Esophagus (tissue), 2 donors: ENCODE measurements at regions not wholly inside any gene's neighbourhood (a gene's known extent, or its start where the extent isn't known, plus 50 kb on each side); places are given as distances from the start of the nearest gene placed in this dataset.

Source experiments
- H3K27ac ChIP-seq, 2 donors: one replicate each; pipeline ENCODE4 v1.5.1; 2013; ENCODE audit warnings: low read depth in 2 of 2, mild to moderate bottlenecking in 2 of 2, inconsistent platforms in 1 of 2, low read length in 1 of 2, moderate library complexity in 1 of 2
- H3K27me3 ChIP-seq, 2 donors: one replicate each; pipeline ENCODE4 v1.6.1; 2013; ENCODE audit warnings: low read length in 2 of 2, control low read depth in 1 of 2, mild to moderate bottlenecking in 1 of 2; ENCODE audit not compliant: insufficient read depth in 2 of 2, control insufficient read depth in 1 of 2
- H3K36me3 ChIP-seq, 2 donors: one replicate each; pipeline ENCODE4 v1.6.1; 2013; ENCODE audit warnings: low read length in 1 of 2; ENCODE audit not compliant: control insufficient read depth in 2 of 2, insufficient read depth in 2 of 2
- H3K4me1 ChIP-seq, 2 donors: one replicate each; pipeline ENCODE4 v1.6.1; 2013; ENCODE audit warnings: low read length in 1 of 2; ENCODE audit not compliant: control insufficient read depth in 2 of 2, insufficient read depth in 2 of 2
- H3K4me3 ChIP-seq, 2 donors: one replicate each; pipeline ENCODE4 v1.5.1; 2013; ENCODE audit warnings: low read length in 2 of 2, mild to moderate bottlenecking in 2 of 2, low read depth in 1 of 2, moderate library complexity in 1 of 2
- H3K9me3 ChIP-seq, 2 donors: one replicate each; pipeline ENCODE4 v1.6.1; 2013; ENCODE audit warnings: mild to moderate bottlenecking in 2 of 2, low read depth in 1 of 2, low read length in 1 of 2, moderate library complexity in 1 of 2; ENCODE audit not compliant: control insufficient read depth in 2 of 2, insufficient read depth in 1 of 2
- WGBS, 2 donors: extraction: QIAGEN DNeasy Blood & Tissue Kit; methylation state at CpG; one replicate each; pipeline ENCODE4 v1.1.7; 2013; 5-methylcytosine and 5-hydroxymethylcytosine counted together
- donor health status: healthy with polysubstance abuse.
- donor health status: Bipolar disorder and iron deficiency.

GRCh38 chr15:39125904-39126303 lies 455.0 kb upstream of the THBS1 start:
- Histone ChIP-seq H3K4me1 (no peaks in the 10 kb centered on the region), H3K4me3 (no peak overlapping the region), H3K9me3 (no peaks in the 10 kb centered on the region), H3K36me3 (no peaks in the 10 kb centered on the region), H3K27ac (no peak overlapping the region), H3K27me3 (no peaks in the 10 kb centered on the region)
- 44 to 60% methylated on average over 4 of the region's 4 CpGs for WGBS, 2 donors

DNA sequence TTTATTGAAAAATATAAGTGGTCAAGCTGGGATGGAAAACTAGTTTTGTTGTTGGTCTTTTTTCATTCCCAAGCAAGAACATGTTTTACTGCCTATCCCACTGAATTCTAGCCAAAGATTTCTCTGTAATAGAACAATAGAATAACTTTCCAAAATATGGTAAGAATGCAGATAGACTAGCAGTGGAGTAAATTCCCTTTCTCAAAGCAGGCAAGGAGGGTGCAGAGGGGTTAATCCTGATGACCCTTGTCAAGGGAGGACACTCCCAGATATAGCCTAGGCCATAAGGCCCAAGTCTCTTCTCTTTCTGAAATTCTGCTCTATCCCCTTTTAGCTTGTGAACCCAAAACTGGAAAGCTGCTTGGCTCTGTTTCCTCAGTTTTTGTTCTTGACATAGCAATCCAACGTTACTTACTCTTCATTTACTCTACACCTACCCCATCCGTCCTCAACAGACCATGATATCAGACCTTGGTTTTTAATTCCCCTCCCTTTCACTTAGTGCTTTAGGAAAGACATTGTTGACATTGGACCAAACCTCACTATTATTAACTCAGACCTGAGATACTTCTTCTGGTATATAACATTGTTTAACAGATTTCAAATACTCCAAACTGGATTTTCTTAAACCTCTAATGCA lies 453.6 kb upstream of the THBS1 start:
- H3K27ac ChIP-seq = no peak overlapping the region
- no peaks in the 10 kb centered on the region for H3K36me3 ChIP-seq
- H3K4me3 ChIP-seq = no peak overlapping the region
- peaks cover 0 to 2% of the 10 kb centered on the region in 2 donors for H3K9me3 ChIP-seq
- H3K27me3 ChIP-seq = no peaks in the 10 kb centered on the region
- H3K4me1 ChIP-seq = peaks cover 0 to 2% of the 10 kb centered on the region in 2 donors
- 19 to 30% methylated on average over 2 of the region's 2 CpGs for WGBS, 2 donors

- no peaks in the 10 kb centered on the region for H3K36me3 ChIP-seq
- no peak overlapping the region for H3K4me3 ChIP-seq
- no peaks in the 10 kb centered on the region for H3K27me3 ChIP-seq
- H3K9me3 ChIP-seq = peaks cover 0 to 2% of the 10 kb centered on the region in 2 donors
- H3K4me1 ChIP-seq = peaks cover 0 to 2% of the 10 kb centered on the region in 2 donors
- H3K27ac ChIP-seq = peak overlapping the region in 1 of 2 donors; percentile 33
- WGBS, 2 donors = 37 to 41% methylated on average over 2 of the region's 2 CpGs
These were observed 452.8 kb upstream of the THBS1 start for GRCh38 chr15:39127925-39128617.

DNA sequence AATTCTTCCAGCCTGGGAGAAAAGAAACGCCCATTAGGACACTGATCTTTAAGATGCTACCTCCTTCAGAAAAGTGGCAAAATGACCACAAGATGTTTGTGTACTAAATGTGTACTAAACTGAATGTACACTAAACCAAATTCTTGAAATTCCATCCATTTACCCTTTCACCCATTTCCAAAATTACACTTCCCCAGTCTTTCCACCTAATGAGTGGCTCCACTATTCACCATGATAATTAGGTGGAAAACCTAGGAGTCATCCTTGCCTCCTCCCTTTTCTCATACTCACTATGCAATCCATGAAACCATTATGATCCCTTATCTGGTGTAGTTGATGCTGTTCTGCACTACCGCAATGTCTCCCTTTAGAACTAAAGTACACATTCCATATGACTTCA lies 452.1 kb upstream of the THBS1 start:
- Histone ChIP-seq H3K27ac (no peak overlapping the region), H3K4me1 (peaks cover 0 to 2% of the 10 kb centered on the region in 2 donors), H3K36me3 (no peaks in the 10 kb centered on the region), H3K9me3 (peaks cover 0 to 2% of the 10 kb centered on the region in 2 donors), H3K27me3 (no peaks in the 10 kb centered on the region), H3K4me3 (no peak overlapping the region)
- WGBS, 2 donors = 92 to 96% methylated on average over 2 of the region's 2 CpGs

GRCh38 chr15:39130556-39131379 lies 450.1 kb upstream of the THBS1 start:
- no peaks in the 10 kb centered on the region for H3K36me3 ChIP-seq
- peaks cover 0 to 2% of the 10 kb centered on the region in 2 donors for H3K9me3 ChIP-seq
- H3K4me3 ChIP-seq = no peak overlapping the region
- peaks cover 0 to 2% of the 10 kb centered on the region in 2 donors for H3K4me1 ChIP-seq
- H3K27me3 ChIP-seq = no peaks in the 10 kb centered on the region
- H3K27ac ChIP-seq = no peak overlapping the region
- WGBS, 2 donors = 81 to 84% methylated on average over 3 of the region's 3 CpGs

DNA sequence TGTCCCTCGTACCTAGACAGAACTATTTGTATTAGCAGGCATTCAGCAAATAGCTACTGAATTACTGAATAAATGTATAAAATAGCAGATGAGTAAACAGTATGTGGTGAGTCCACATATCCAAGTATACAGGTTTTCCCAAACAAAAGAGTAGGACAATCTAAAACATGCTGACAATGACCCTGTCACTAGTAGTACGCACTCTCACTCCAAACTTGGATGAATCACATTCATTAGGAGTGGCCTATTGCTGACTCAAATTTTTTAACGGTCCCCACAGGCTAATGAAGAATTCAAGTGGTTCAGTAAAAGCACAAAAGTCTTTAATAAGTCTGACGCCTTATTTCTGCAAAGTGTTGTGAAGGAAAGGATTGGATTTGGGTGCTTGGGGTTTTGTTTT lies 449.3 kb upstream of the THBS1 start:
- Histone ChIP-seq H3K27ac (no peak overlapping the region), H3K36me3 (no peaks in the 10 kb centered on the region), H3K4me3 (no peak overlapping the region), H3K27me3 (no peaks in the 10 kb centered on the region), H3K4me1 (peaks cover 0 to 2% of the 10 kb centered on the region in 2 donors), H3K9me3 (peaks cover 0 to 2% of the 10 kb centered on the region in 2 donors)
- 68 to 74% methylated on average over 4 of the region's 4 CpGs for WGBS, 2 donors

- Histone ChIP-seq H3K4me1 (peaks cover 0 to 2% of the 10 kb centered on the region in 2 donors), H3K4me3 (no peak overlapping the region), H3K9me3 (peaks cover 0 to 2% of the 10 kb centered on the region in 2 donors), H3K36me3 (no peaks in the 10 kb centered on the region), H3K27ac (peak overlapping the region in 1 of 2 donors; percentile 13), H3K27me3 (no peaks in the 10 kb centered on the region)
- WGBS, 2 donors = 78 to 87% methylated on average over 3 of the region's 3 CpGs
These were observed 448.8 kb upstream of the THBS1 start for GRCh38 chr15:39132070-39132469.

GRCh38 chr15:39132954-39133600 lies 447.8 kb upstream of the THBS1 start:
- peaks cover 0 to 2% of the 10 kb centered on the region in 2 donors for H3K9me3 ChIP-seq
- WGBS, 2 donors = 44 to 54% methylated on average over 2 of the region's 2 CpGs
- H3K27ac ChIP-seq = no peak overlapping the region
- H3K36me3 ChIP-seq = no peaks in the 10 kb centered on the region
- H3K4me3 ChIP-seq = no peak overlapping the region
- H3K4me1 ChIP-seq = peaks cover 0 to 2% of the 10 kb centered on the region in 2 donors
- no peaks in the 10 kb centered on the region for H3K27me3 ChIP-seq

DNA sequence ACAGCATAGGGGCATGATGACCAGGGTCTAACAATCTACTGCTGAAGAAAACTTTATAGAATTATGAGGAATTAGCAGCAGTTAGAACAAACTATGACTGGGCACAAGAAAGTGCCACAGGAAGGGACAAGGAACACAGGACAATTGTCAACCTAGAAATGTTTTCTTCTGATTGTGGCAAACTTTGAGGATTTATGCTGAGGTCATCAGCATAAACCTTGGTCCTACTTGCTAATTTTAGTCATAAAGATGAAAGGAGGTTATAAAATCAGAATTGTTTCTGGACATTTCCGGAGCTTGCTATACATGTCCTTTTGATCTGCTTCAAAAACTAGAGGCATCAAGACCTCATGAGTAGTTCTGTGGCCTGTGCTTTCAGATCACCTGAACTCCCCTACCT lies 446.6 kb upstream of the THBS1 start:
- Histone ChIP-seq H3K4me3 (no peak overlapping the region), H3K4me1 (peaks cover 0 to 2% of the 10 kb centered on the region in 2 donors), H3K36me3 (no peaks in the 10 kb centered on the region), H3K27me3 (no peaks in the 10 kb centered on the region), H3K9me3 (peaks cover 0 to 2% of the 10 kb centered on the region in 2 donors), H3K27ac (no peak overlapping the region)
- 86 to 89% methylated on average over 1 of the region's 1 CpG for WGBS, 2 donors
